Lower leg skin (tissue), 4 donors: ENCODE measurements at regions not wholly inside any gene's neighbourhood (a gene's known extent, or its start where the extent isn't known, plus 50 kb on each side); places are given as distances from the start of the nearest gene placed in this dataset.

Experiments used
- DNase-seq, 2 donors: peaks; one replicate each; pipeline ENCODE4 v3.0.0-alpha.2; 2019; ENCODE audit warnings: low spot score in 2 of 2
- H3K4me3 ChIP-seq: fragments of 200-600 bp; sonication (generic); 2 replicates; pipeline ENCODE4 v1.5.1; 2017; ENCODE audit warnings: mild to moderate bottlenecking, low read depth; ENCODE audit not compliant: poor library complexity, severe bottlenecking
- CTCF ChIP-seq, 3 donors: fragments of 450-650 bp; IDR thresholded peaks; one replicate each; pipeline ENCODE4 v1.5.1; 2016; ENCODE audit warnings: antibody characterized with exemption in 3 of 3, mild to moderate bottlenecking in 3 of 3, moderate library complexity in 2 of 3
- POLR2A ChIP-seq, 2 donors: fragments of 450-650 bp; IDR thresholded peaks; one replicate each; pipeline ENCODE4 v1.6.1; 2016 to 2017; ENCODE audit warnings: antibody characterized with exemption in 2 of 2, mild to moderate bottlenecking in 1 of 2, moderate library complexity in 1 of 2
- WGBS, 2 donors: methylation state at CpG; one replicate each; pipeline ENCODE4 v1.1.5; 2018; 5-methylcytosine and 5-hydroxymethylcytosine counted together
- intact Hi-C: fragments of 100-400 bp; cut with DNase I; formaldehyde crosslinking; loops from one replicate; pipeline ENCODE4 v1.15.0; 2023; ENCODE audit warnings: low total_unique reads

- intact Hi-C loops, result no loop called here
- no peak for DNase-seq
- WGBS, 2 donors, result 58% methylated on average over 3 of the region's 3 CpGs
- H3K4me3 ChIP-seq, result no peak overlapping the region
- no peak for TF ChIP-seq POLR2A (IDR thresholded peaks at IDR 0.05)
- no peak for TF ChIP-seq CTCF (IDR thresholded peaks at IDR 0.05)
Observed at GRCh38 chr12:46442239-46442638, 69.7 kb upstream of the SLC38A2 start.

GRCh38 chr12:46439793-46440511, 67.4 kb upstream of the SLC38A2 start:
- TF ChIP-seq CTCF (IDR thresholded peaks at IDR 0.05) (no peak), POLR2A (IDR thresholded peaks at IDR 0.05) (no peak)
- H3K4me3 ChIP-seq, result no peak overlapping the region
- intact Hi-C loops, result no loop called here
- WGBS, 2 donors, result 86 to 93% methylated on average over 5 of the region's 5 CpGs
- DNase-seq, result no peak

- TF ChIP-seq POLR2A (IDR thresholded peaks at IDR 0.05), result no peak
- TF ChIP-seq CTCF (IDR thresholded peaks at IDR 0.05), result no peak
- 90 to 91% methylated on average over 7 of the region's 7 CpGs for WGBS, 2 donors
- DNase-seq, result no peak
- no peak overlapping the region for H3K4me3 ChIP-seq
- intact Hi-C loops, result no loop called here
Observed at GRCh38 chr12:46438719-46439319, 66.2 kb upstream of the SLC38A2 start.

GRCh38 chr12:46438256-46438655, 65.7 kb upstream of the SLC38A2 start:
- 88 to 91% methylated on average over 4 of the region's 4 CpGs for WGBS, 2 donors
- TF ChIP-seq CTCF (IDR thresholded peaks at IDR 0.05), result no peak
- TF ChIP-seq POLR2A (IDR thresholded peaks at IDR 0.05), result no peak
- no peak overlapping the region for H3K4me3 ChIP-seq
- intact Hi-C loops, result no loop called here
- DNase-seq, result no peak

- WGBS, 2 donors, result 95 to 97% methylated on average over 2 of the region's 2 CpGs
- intact Hi-C loops, result no loop called here
- TF ChIP-seq POLR2A (IDR thresholded peaks at IDR 0.05), result no peak
- DNase-seq, result no peak
- H3K4me3 ChIP-seq, result no peak overlapping the region
Observed at GRCh38 chr12:46437469-46437868, 64.9 kb upstream of the SLC38A2 start.

- DNase-seq, result no peak
- TF ChIP-seq POLR2A (IDR thresholded peaks at IDR 0.05) (no peak), CTCF (IDR thresholded peaks at IDR 0.05) (no peak)
- no peak overlapping the region for H3K4me3 ChIP-seq
- WGBS, 2 donors, result 64 to 75% methylated on average over 3 of the region's 3 CpGs
- intact Hi-C loops, result no loop called here
Observed at GRCh38 chr12:46436747-46437146, 64.2 kb upstream of the SLC38A2 start.
